ENCODE measurements at regions not wholly inside any gene's neighbourhood (a gene's known extent, or its start where the extent isn't known, plus 50 kb on each side); places are given as distances from the start of the nearest gene placed in this dataset.

GRCh38 chr16:59514651-59515050 is 780.5 kb upstream of the GOT2 start:
- WGBS = 69% methylated on average over 4 of the region's 4 CpGs
- H3K4me1 ChIP-seq (ENCODE audit: control insufficient read depth in 4 of 4, insufficient read depth in 4 of 4, low read length in 3 of 4) = no peaks in the 10 kb centered on the region
- H3K27ac ChIP-seq (ENCODE audit: low read depth in 1 of 2, low read length in 2 of 2) = no peak overlapping the region
- TF ChIP-seq CTCF (IDR thresholded peaks at IDR 0.05; ENCODE audit: low read depth, low read length, missing input control) = no peak
- H3K9me3 ChIP-seq (ENCODE audit: control insufficient read depth in 4 of 4, low read length in 3 of 4) = peaks cover 0 to 10% (median 5%) of the 10 kb centered on the region in 4 donors
- DNase-seq (ENCODE audit: low spot score) = no peak
- H3K36me3 ChIP-seq (ENCODE audit: control insufficient read depth in 4 of 4, insufficient read depth in 3 of 4, low read depth in 1 of 4, low read length in 3 of 4) = no peaks in the 10 kb centered on the region
- H3K4me3 ChIP-seq (ENCODE audit: low read depth in 1 of 3, low read length in 3 of 3) = no peak overlapping the region
- no peaks in the 10 kb centered on the region for H3K27me3 ChIP-seq (ENCODE audit: control insufficient read depth in 4 of 4, insufficient read depth in 4 of 4, low read length in 3 of 4)
- no peak overlapping the region for H3K9ac ChIP-seq (ENCODE audit: low read depth in 1 of 2, low read length in 2 of 2)

- Histone ChIP-seq H3K27ac (ENCODE audit: low read depth in 1 of 2, low read length in 2 of 2) (no peak overlapping the region), H3K9me3 (ENCODE audit: control insufficient read depth in 4 of 4, low read length in 3 of 4) (peaks cover 0 to 10% (median 5%) of the 10 kb centered on the region in 4 donors), H3K4me3 (ENCODE audit: low read depth in 1 of 3, low read length in 3 of 3) (no peak overlapping the region), H3K4me1 (ENCODE audit: control insufficient read depth in 4 of 4, insufficient read depth in 4 of 4, low read length in 3 of 4) (no peaks in the 10 kb centered on the region), H3K9ac (ENCODE audit: low read depth in 1 of 2, low read length in 2 of 2) (no peak overlapping the region), H3K27me3 (ENCODE audit: control insufficient read depth in 4 of 4, insufficient read depth in 4 of 4, low read length in 3 of 4) (no peaks in the 10 kb centered on the region), H3K36me3 (ENCODE audit: control insufficient read depth in 4 of 4, insufficient read depth in 3 of 4, low read depth in 1 of 4, low read length in 3 of 4) (no peaks in the 10 kb centered on the region)
- no peak for TF ChIP-seq GABPA (IDR thresholded peaks at IDR 0.05 in 1 of 2, conservative IDR thresholded peaks at IDR 0.05 in 1 of 2)
- TF ChIP-seq RXRA (IDR thresholded peaks at IDR 0.05) = no peak
- TF ChIP-seq HNF4A (conservative IDR thresholded peaks at IDR 0.05) = no peak
- TF ChIP-seq REST (IDR thresholded peaks at IDR 0.05) = no peak
- WGBS = 54% methylated on average over 3 of the region's 3 CpGs
- no peak for DNase-seq (ENCODE audit: low spot score)
Measured at GRCh38 chr16:59510008-59510424, 775.9 kb upstream of the GOT2 start.

- Histone ChIP-seq H3K9ac (ENCODE audit: low read depth in 1 of 2, low read length in 2 of 2) (no peak overlapping the region), H3K4me1 (ENCODE audit: control insufficient read depth in 4 of 4, insufficient read depth in 4 of 4, low read length in 3 of 4) (no peaks in the 10 kb centered on the region), H3K4me3 (ENCODE audit: low read depth in 1 of 3, low read length in 3 of 3) (no peak overlapping the region), H3K27me3 (ENCODE audit: control insufficient read depth in 4 of 4, insufficient read depth in 4 of 4, low read length in 3 of 4) (no peaks in the 10 kb centered on the region), H3K27ac (ENCODE audit: low read depth in 1 of 2, low read length in 2 of 2) (no peak overlapping the region), H3K36me3 (ENCODE audit: control insufficient read depth in 4 of 4, insufficient read depth in 3 of 4, low read depth in 1 of 4, low read length in 3 of 4) (no peaks in the 10 kb centered on the region), H3K9me3 (ENCODE audit: control insufficient read depth in 4 of 4, low read length in 3 of 4) (no peaks in the 10 kb centered on the region)
- DNase-seq (ENCODE audit: low spot score) = no peak
- 39% methylated on average over 3 of the region's 3 CpGs for WGBS
- TF ChIP-seq SP1 (IDR thresholded peaks at IDR 0.05) (no peak), REST (IDR thresholded peaks at IDR 0.05) (no peak), HNF4A (conservative IDR thresholded peaks at IDR 0.05) (no peak), GABPA (IDR thresholded peaks at IDR 0.05 in 1 of 2, conservative IDR thresholded peaks at IDR 0.05 in 1 of 2) (no peak), MAX (IDR thresholded peaks at IDR 0.05) (no peak), YY1 (IDR thresholded peaks at IDR 0.05) (no peak), TAF1 (conservative IDR thresholded peaks at IDR 0.05) (no peak), EGR1 (IDR thresholded peaks at IDR 0.05; ENCODE audit: low read depth in 2 of 2) (no peak), ZBTB33 (IDR thresholded peaks at IDR 0.05) (no peak), JUND (IDR thresholded peaks at IDR 0.05) (no peak), HNF4G (IDR thresholded peaks at IDR 0.05) (no peak), RXRA (IDR thresholded peaks at IDR 0.05) (no peak), NR2F2 (IDR thresholded peaks at IDR 0.05) (no peak), FOXA2 (IDR thresholded peaks at IDR 0.05) (no peak)
Measured at GRCh38 chr16:59500601-59501000, 766.5 kb upstream of the GOT2 start.

Measured in liver (tissue), 8 donors.